T-helper 2 cell treated with Interferon-gamma antibody and Interleukin-4, amounts not matched to agents 5 μg/mL and 100 μg/mL, for 36 hours (primary cell): ENCODE measurements at regions not wholly inside any gene's neighbourhood (a gene's known extent, or its start where the extent isn't known, plus 50 kb on each side); places are given as distances from the start of the nearest gene placed in this dataset.

Experiments
- DNase-seq: peaks from one replicate; pipeline ENCODE4 v3.0.0; 2021; ENCODE audit warnings: low spot score
- H3K27ac Mint-ChIP-seq: one replicate; pipeline ENCODE4 v1.8.0; 2021; ENCODE audit warnings: mild to moderate bottlenecking, mixed read lengths
- H3K27me3 Mint-ChIP-seq: one replicate; pipeline ENCODE4 v1.8.0; 2021; ENCODE audit warnings: low read depth, mixed read lengths
- H3K36me3 Mint-ChIP-seq: one replicate; pipeline ENCODE4 v1.8.0; 2021; ENCODE audit warnings: low read depth, mixed read lengths
- H3K4me1 Mint-ChIP-seq: one replicate; pipeline ENCODE4 v1.8.0; 2021; ENCODE audit warnings: low read depth, mixed read lengths
- H3K4me3 Mint-ChIP-seq: one replicate; pipeline ENCODE4 v1.8.0; 2022; ENCODE audit warnings: mild to moderate bottlenecking, moderate library complexity, mixed read lengths
- H3K9me3 Mint-ChIP-seq: one replicate; pipeline ENCODE4 v1.8.0; 2021; ENCODE audit warnings: mixed read lengths

DNA sequence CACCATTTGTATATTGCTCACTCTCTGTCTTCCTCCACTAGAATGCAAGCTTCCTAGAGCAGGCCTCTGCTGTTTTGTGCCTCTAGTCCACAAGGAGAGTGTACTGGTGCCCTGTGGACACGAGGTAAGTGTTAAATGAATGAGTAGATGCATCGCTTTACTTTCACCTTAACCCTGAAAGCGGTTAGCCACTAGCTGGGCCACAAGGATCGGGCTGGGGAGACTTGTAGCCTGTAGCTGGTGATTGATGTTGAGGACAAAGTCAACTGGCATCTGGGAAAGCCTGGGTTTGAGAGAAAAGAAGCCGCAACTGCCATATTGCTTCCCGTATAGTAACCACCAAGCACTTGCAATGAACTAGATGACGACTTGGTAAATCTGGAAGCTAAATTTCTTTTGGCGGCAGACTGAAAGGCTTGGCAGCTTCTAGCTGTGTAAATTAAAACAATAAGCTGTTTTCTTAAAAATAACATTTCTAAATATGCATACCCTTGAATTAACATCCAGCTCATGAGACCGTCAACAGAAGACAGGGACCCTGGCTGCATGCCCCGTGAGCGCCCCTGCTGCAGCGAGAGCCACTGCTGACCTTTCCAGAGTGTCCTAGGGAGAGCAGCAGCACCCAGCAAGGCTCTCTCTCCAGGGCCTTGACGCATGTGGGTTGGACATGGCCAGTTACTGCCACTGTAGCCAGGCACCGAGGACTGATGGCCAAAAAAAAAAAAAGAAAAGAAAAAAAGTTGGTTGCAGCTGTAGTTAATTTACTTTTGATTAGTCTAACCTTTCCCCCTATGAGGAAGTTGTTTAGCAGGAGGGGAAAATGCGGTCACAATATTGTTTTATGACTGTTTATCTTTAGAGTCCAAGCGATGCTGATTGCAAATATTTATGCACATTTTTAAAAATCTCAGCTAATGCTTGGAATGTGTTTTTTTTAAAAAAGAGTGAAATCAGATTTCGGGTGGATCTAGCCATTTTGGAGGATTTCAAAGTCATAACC, 315.1 kb downstream of the TFAP2C start:
- Mint-ChIP-seq H3K27ac (no peak overlapping the region), H3K9me3 (no peaks in the 10 kb centered on the region), H3K36me3 (no peaks in the 10 kb centered on the region), H3K27me3 (no peaks in the 10 kb centered on the region), H3K4me3 (no peak overlapping the region), H3K4me1 (no peaks in the 10 kb centered on the region)
- no peak for DNase-seq

DNA sequence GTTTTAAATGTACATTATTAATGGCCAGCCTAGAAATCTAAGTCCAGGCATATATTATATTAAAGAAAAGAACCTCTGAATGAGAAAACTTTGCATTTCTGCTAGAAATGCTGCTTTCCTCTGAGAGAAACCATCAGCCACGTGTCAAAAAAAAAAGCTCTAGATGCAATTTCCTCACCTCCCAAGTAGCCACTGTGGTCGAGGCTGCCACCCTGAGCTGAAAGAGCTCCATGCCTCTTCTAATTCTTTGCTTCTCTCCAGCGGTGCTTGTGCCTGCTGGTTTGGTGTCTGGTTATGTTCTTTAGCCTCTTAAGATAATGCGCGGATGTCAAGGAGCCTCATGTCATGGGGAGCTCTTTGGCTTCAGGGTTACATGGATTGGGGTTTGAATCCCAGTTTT, 316.0 kb downstream of the TFAP2C start:
- DNase-seq, result no peak
- Mint-ChIP-seq H3K27ac (no peak overlapping the region), H3K9me3 (no peaks in the 10 kb centered on the region), H3K36me3 (no peaks in the 10 kb centered on the region), H3K4me1 (no peaks in the 10 kb centered on the region), H3K27me3 (no peaks in the 10 kb centered on the region), H3K4me3 (no peak overlapping the region)

- no peaks in the 10 kb centered on the region for H3K4me1 Mint-ChIP-seq
- no peak overlapping the region for H3K27ac Mint-ChIP-seq
Measured at GRCh38 chr20:56945901-56946300, 316.8 kb downstream of the TFAP2C start.

GRCh38 chr20:56949318-56949717, 317.1 kb downstream of the BMP7 start:
- H3K27ac Mint-ChIP-seq, result no peak overlapping the region
- H3K9me3 Mint-ChIP-seq, result no peaks in the 10 kb centered on the region
- no peak for DNase-seq
- H3K36me3 Mint-ChIP-seq, result no peaks in the 10 kb centered on the region
- no peaks in the 10 kb centered on the region for H3K27me3 Mint-ChIP-seq
- no peak overlapping the region for H3K4me3 Mint-ChIP-seq
- no peaks in the 10 kb centered on the region for H3K4me1 Mint-ChIP-seq

More at GRCh38 chr20:56945901-56946300, 316.8 kb downstream of the TFAP2C start:
- H3K9me3 Mint-ChIP-seq, result no peaks in the 10 kb centered on the region
- H3K27me3 Mint-ChIP-seq, result no peaks in the 10 kb centered on the region
- H3K4me3 Mint-ChIP-seq, result no peak overlapping the region
- no peak for DNase-seq
- no peaks in the 10 kb centered on the region for H3K36me3 Mint-ChIP-seq

DNA sequence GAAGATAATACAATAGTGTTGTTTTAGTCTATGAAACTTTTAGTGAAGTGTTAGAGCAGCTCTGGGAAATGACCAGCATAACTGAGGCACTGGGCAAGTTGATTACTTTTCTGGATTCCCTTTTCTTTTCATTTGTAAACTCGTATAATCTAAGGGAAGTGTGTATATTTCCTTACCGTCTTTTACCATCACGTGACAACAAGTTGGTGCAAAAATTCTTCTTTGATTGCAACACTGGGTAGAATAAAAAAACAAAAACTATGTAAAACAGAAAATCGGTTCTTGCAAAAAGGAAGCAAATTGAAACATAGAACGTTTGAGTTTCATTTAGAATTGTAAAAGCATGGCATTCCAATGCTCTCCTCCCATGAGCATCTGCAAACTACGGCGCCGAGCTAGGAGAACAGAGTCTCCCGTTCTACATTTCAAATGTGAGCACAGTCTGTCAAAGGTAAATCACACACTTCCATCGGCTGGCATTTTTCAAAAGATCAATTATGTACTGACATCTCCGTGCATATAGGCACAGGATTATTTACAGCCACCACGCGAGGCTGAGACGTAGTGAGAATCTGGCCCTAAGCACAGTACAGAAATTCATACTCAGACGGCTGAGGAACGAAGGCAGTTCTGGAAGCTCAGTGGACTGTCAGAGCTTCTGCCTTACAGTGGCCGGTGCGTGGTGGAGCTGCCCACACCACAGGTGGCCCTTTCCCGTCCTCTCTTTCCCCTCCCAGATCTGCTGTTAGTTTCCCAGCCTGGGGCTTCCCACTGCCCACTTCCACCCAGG, 314.0 kb downstream of the BMP7 start:
- DNase-seq, result no peak
- Mint-ChIP-seq H3K4me1 (no peaks in the 10 kb centered on the region), H3K4me3 (no peak overlapping the region), H3K27me3 (peaks cover 8% of the 10 kb centered on the region), H3K9me3 (no peaks in the 10 kb centered on the region), H3K27ac (no peak overlapping the region), H3K36me3 (no peaks in the 10 kb centered on the region)

GRCh38 chr20:56953048-56953586, 313.3 kb downstream of the BMP7 start:
- Mint-ChIP-seq H3K9me3 (no peaks in the 10 kb centered on the region), H3K27me3 (peaks cover 12% of the 10 kb centered on the region), H3K36me3 (no peaks in the 10 kb centered on the region), H3K27ac (no peak overlapping the region), H3K4me1 (no peaks in the 10 kb centered on the region), H3K4me3 (no peak overlapping the region)
- no peak for DNase-seq

DNA sequence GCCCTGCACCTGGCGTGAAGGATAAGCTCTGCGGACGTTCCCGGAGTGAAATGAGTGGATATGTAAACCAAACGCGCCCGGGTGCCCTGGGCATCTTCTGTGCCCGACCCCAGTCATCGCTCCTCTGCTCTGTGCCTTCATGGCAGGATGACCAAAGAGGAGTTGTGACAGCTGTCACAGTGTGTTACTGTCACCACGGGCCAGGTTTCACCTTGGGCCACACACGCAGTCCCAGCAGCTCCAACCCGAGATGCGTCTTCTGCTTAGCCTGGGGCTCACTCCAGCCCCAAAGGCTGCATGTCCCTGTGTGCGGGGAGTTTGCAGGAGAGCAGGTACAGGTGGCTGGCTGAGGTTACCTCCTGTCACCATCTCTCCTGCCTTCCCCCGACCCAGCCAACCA, 311.6 kb downstream of the BMP7 start:
- peaks cover 20% of the 10 kb centered on the region for H3K27me3 Mint-ChIP-seq
- DNase-seq, result no peak
- H3K4me1 Mint-ChIP-seq, result no peaks in the 10 kb centered on the region
- H3K9me3 Mint-ChIP-seq, result no peaks in the 10 kb centered on the region
- no peaks in the 10 kb centered on the region for H3K36me3 Mint-ChIP-seq
- no peak overlapping the region for H3K4me3 Mint-ChIP-seq
- H3K27ac Mint-ChIP-seq, result no peak overlapping the region

DNA sequence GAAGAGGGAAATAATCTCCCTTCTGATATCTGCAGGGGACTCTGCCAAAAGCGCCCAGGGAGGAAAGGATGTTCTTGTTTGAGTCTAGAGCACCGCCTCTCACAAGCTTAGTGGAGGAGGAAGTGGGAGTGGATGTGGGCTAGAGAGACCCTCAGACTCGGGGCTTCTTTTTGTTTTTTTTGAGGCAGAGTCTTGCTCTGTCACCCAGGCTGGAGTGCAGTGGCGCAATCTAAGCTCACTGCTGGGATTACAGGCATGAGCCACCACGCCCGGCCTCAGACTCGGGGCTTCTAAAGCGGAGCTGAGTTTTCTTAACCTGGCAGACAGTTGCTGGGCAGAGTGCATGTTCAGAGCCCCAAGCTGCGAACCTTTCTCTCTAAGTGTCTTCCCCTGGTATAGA, 310.8 kb downstream of the BMP7 start:
- Mint-ChIP-seq H3K27ac (no peak overlapping the region), H3K4me1 (no peaks in the 10 kb centered on the region), H3K9me3 (no peaks in the 10 kb centered on the region), H3K4me3 (no peak overlapping the region), H3K36me3 (no peaks in the 10 kb centered on the region), H3K27me3 (peaks cover 20% of the 10 kb centered on the region)
- DNase-seq, result no peak

- Mint-ChIP-seq H3K4me3 (no peak overlapping the region), H3K27ac (no peak overlapping the region), H3K27me3 (peaks cover 20% of the 10 kb centered on the region), H3K9me3 (no peaks in the 10 kb centered on the region), H3K36me3 (no peaks in the 10 kb centered on the region), H3K4me1 (no peaks in the 10 kb centered on the region)
- DNase-seq, result no peak
Measured at GRCh38 chr20:56956534-56956933, 309.9 kb downstream of the BMP7 start.

GRCh38 chr20:56957737-56958553, 308.5 kb downstream of the BMP7 start:
- DNase-seq, result no peak
- no peak overlapping the region for H3K27ac Mint-ChIP-seq
- H3K9me3 Mint-ChIP-seq, result no peaks in the 10 kb centered on the region
- H3K4me3 Mint-ChIP-seq, result no peak overlapping the region
- H3K36me3 Mint-ChIP-seq, result no peaks in the 10 kb centered on the region
- H3K4me1 Mint-ChIP-seq, result no peaks in the 10 kb centered on the region
- peaks cover 20% of the 10 kb centered on the region for H3K27me3 Mint-ChIP-seq

- no peak overlapping the region for H3K4me3 Mint-ChIP-seq
- H3K36me3 Mint-ChIP-seq, result no peaks in the 10 kb centered on the region
- no peaks in the 10 kb centered on the region for H3K9me3 Mint-ChIP-seq
- H3K27me3 Mint-ChIP-seq, result no peaks in the 10 kb centered on the region
- no peaks in the 10 kb centered on the region for H3K4me1 Mint-ChIP-seq
- H3K27ac Mint-ChIP-seq, result no peak overlapping the region
- no peak for DNase-seq
Measured at GRCh38 chr20:56964901-56965300, 301.5 kb downstream of the BMP7 start.

DNA sequence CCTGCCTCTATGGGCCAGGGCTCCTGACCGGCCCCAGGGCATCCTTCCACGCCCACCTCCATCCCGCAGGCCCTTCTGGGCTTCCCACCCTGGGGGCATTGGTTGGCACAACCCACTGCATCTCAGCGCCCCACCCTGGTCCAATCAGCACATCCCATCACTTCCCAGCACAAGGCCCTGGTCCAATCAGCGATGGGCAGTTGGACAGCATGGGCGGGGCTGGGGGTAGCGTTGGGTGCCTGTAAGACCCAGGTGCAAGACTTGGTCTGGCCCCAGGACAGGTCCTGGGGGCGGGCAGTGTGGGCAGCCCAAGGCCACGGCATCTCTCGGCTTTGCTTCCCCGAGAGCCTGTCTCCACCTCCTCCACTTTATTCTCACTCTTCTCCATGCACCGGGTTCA, 298.5 kb downstream of the BMP7 start:
- Mint-ChIP-seq H3K9me3 (no peaks in the 10 kb centered on the region), H3K4me3 (no peak overlapping the region), H3K27ac (no peak overlapping the region), H3K27me3 (peaks cover 7% of the 10 kb centered on the region), H3K36me3 (no peaks in the 10 kb centered on the region), H3K4me1 (no peaks in the 10 kb centered on the region)
- DNase-seq, result no peak

- no peaks in the 10 kb centered on the region for H3K36me3 Mint-ChIP-seq
- H3K4me1 Mint-ChIP-seq, result no peaks in the 10 kb centered on the region
- no peaks in the 10 kb centered on the region for H3K9me3 Mint-ChIP-seq
- peaks cover 9% of the 10 kb centered on the region for H3K27me3 Mint-ChIP-seq
- no peak overlapping the region for H3K4me3 Mint-ChIP-seq
- DNase-seq, result no peak
- H3K27ac Mint-ChIP-seq, result no peak overlapping the region
Measured at GRCh38 chr20:56968376-56969048, 297.9 kb downstream of the BMP7 start.
